COLO829 (cell line): ENCODE measurements at regions not wholly inside any gene's neighbourhood (a gene's known extent, or its start where the extent isn't known, plus 50 kb on each side); places are given as distances from the start of the nearest gene placed in this dataset.

Experiments
- DNase-seq: peaks from one replicate; pipeline ENCODE4 v3.0.0; 2012; ENCODE audit warnings: low spot score

- no peak for DNase-seq
These were observed 509.7 kb downstream of the TCERG1L start for GRCh38 chr10:130801784-130802183.

- DNase-seq, result no peak
These were observed 509.2 kb downstream of the TCERG1L start for GRCh38 chr10:130802301-130802700.

DNA sequence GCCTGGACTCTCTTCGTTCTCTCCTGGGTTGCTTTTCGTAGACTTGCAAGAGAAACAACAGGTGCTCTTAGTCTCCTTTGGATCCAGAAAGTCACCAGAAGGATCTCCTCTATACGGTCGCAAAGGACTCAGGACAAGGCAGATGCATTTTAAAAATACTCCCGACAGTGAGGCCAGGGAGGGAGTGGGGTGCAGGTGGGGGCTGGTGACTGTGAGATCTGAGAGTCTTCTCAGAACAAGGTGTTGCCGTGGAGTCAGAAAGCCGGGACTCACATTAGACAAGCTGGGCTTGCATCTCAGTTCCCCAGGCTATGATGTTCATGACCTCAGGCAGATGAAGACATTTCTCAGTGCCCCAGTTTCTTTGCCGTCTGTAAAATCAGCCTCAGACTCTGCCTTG lies 507.2 kb downstream of the TCERG1L start:
- DNase-seq, result no peak

GRCh38 chr10:130804778-130805634 lies 506.5 kb downstream of the TCERG1L start:
- DNase-seq, result no peak

DNA sequence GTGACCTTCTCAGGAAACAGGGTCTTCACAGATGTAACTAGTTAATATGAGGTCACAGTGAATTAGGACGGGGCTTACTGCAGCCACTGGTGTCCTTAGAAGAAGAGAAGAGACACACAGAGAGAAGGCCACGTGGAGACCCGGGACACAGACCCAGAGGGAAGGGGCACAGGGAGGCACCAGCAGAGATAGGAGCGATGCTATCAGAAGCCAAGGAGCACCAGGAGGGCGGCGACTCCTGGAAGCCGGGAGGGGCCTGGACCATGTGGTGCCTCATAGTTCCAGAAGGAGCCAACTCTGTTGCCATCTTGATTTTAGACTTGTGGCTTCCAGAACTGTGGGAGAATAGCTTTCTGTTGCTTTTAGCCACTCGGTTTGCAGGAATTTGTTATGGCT lies 505.9 kb downstream of the TCERG1L start:
- DNase-seq, result no peak

DNA sequence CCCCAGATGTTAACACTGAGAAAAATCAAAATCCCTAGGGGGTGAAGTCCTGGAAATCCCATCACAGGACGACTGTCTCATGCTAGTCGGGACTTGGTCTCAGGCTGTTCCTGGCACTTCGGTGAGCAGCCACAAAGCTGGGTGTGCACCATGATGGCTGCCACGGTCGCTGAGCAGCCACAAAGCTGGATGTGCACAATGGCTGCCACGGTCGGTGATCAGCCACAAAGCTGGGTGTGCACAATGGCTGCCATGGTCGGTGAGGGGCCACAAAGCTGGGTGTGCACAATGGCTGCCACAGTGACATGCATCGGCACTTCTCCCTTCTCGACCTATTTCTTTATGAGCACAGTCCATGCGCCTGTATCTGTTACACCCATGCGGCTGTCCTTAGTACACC lies 505.1 kb downstream of the TCERG1L start:
- DNase-seq, result no peak

GRCh38 chr10:130807096-130807495 lies 504.4 kb downstream of the TCERG1L start:
- DNase-seq, result no peak

DNA sequence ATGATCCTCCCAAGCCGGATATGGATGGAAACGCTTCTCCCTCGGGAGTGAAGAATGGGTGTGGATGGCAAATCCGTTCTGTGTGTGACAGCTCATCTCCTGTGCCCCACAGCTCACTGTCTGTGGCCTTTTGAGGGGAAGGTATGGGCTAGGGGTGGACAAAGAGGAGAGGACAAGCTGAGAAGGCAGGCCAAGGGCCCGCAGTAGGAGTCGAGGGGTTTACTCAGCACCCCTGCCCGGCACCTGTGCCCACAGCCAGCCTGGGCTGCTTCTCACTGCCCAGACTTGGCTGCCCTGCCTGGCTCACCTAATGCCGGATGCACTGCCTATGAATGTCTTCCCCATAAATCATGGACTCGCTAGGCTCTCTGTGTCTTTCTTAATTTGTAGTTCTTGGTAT lies 503.8 kb downstream of the TCERG1L start:
- DNase-seq, result no peak

- no peak for DNase-seq
These were observed 503.3 kb downstream of the TCERG1L start for GRCh38 chr10:130808243-130808642.

GRCh38 chr10:130808686-130809085 lies 502.8 kb downstream of the TCERG1L start:
- DNase-seq, result no peak

DNA sequence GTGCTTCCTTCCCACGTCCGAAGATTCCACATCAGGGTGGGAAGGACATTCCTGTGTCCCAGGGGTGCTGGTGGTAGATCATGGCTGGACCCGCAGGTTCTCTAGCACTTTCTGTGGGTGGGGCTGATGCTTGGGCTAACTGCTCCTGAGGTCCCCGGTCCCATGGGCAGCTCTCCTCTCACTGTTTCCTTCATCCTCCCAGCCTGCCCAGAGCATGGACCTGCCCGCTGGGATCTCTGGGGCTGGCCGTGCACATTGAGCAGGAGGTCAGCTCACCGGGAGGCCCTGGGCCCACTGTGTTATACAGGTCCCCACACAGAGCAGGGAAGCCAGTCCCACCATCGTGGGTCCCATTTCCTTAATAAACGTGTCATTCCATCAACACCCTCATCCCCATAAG lies 502.3 kb downstream of the TCERG1L start:
- DNase-seq, result no peak

GRCh38 chr10:130809761-130810515 lies 501.6 kb downstream of the TCERG1L start:
- no peak for DNase-seq

GRCh38 chr10:130810856-130811255 lies 500.7 kb downstream of the TCERG1L start:
- no peak for DNase-seq

- no peak for DNase-seq
These were observed 499.0 kb downstream of the TCERG1L start for GRCh38 chr10:130812381-130813148.

GRCh38 chr10:130814610-130815009 lies 496.9 kb downstream of the TCERG1L start:
- DNase-seq, result no peak

DNA sequence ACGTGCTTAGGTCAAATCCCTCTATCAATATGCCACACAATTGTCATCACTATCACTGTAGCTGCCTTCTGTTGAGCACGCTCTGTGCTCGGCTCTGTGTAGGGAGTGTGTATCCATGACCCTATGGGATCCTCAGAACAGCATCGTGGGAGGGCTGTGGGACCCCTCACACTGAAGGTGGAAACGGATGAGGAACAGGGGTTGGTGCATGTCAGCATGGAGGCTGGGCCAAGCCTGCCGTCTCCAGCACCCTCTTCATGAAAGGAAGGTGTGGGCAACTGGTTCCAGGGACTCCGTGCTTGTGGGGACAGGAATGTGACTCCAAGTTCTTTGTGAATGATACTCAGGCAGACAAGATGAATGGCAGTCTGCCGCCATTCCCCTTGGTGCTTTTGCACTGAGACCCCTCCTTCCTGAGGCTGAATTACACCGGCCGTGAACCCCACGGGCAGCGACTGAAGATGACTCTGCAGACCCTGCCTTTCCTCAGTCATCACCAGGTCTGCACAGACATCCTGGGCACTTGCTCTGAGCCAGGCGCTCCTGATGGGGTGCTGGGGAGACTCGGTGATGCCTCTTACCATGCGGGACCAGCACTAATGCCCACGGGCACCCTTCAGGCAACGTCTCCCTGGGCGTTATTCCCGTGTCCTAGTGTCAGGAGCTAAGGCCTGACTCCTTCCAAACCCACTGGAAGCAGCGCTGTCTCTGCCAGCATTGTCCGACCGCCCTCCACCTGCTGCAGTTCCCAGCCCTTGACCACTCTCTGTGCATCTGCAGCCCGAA lies 495.2 kb downstream of the TCERG1L start:
- no peak for DNase-seq

DNA sequence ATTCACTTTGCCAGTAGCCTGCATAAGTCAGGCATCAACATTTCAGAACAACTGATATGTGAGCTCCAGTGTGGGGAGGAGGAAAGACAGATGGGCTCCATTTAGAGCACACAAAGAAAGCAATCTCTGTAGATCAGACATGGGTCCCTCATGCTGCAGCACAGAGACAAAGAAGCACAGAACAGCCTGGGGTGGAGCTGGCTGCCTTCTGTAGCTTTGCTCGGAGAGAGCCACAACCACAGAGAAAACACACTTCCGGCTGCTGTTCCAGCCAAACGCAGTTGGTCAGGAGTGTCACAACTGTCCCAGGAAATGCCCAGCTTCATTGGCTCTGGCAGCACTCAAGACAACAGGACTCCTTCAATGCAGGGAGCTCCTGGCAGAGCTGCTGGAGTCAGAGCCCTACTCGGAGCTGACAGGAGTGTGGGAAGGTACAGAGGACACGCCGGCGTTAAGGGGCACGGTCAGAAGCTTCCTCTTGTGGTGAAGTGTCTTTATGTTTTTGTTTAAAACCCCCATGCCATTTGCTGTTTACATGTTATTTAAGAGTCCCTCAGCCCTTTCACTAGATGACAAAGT lies 494.4 kb downstream of the TCERG1L start:
- DNase-seq, result no peak

GRCh38 chr10:130817674-130818073 lies 493.8 kb downstream of the TCERG1L start:
- DNase-seq, result no peak

DNA sequence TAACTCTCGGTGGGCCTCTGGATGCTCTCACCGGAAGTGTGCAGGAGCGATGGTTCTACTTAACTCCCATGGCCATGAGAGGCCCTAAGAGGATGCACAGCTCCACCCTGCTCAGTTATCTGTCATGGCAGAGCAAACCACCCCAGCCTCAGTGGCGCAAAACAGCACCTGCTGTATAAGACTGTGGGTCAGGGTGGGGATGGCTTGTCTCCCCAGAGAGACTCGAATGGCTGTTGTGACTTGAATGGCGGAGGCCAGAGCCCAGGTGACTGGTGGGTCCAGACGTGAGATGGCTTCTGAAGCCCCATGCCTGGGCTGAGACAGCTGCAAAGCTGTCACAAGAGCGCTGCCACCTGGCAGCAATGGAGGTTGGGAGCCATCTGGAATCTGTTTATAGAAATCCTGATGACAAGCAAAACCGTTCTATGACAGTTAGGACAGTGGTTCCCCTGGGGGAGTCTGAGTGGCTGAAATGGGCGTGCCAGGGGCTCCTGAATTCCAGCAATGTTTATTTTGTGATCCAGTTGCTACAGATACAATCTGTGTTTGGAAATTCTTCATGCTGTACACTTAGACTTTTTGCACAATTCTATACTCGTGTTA lies 490.5 kb downstream of the TCERG1L start:
- no peak for DNase-seq

- no peak for DNase-seq
These were observed 487.1 kb downstream of the TCERG1L start for GRCh38 chr10:130824230-130825014.
